HCT116 (cell line): ENCODE measurements at regions not wholly inside any gene's neighbourhood (a gene's known extent, or its start where the extent isn't known, plus 50 kb on each side); places are given as distances from the start of the nearest gene placed in this dataset.

Experiments used
- ATAC-seq: fragments of 200-7000 bp; cut with Tn5 transposase; 2 replicates; pipeline ENCODE4 v1.9.1; 2020; ENCODE audit warnings: mild to moderate bottlenecking, moderate library complexity
- BruUV-seq: library from RNA; stranded (reverse); fragments of 400-500 nt; replicated peaks from 2 replicates; lab custom pipeline; 2021; lab: Mats Ljungman, UMichigan
- CTCF ChIA-PET: fragments of 300-600 bp; sonication (Branson Sonifier 250); formaldehyde crosslinking; loops from one replicate; lab custom pipeline; 2021; ENCODE audit warnings: antibody characterized with exemption; lab: Charles Lee
- POLR2A ChIA-PET: fragments of 300-600, 350-600 bp; sonication (Branson Sonifier 250); formaldehyde crosslinking; loops from one replicate; lab custom pipeline; 2021; ENCODE audit warnings: antibody characterized with exemption; lab: Charles Lee
- RAD21 ChIA-PET, 2 experiments: fragments of 300-600 bp; sonication (Branson Sonifier 250); formaldehyde crosslinking; loops; one replicate each; lab custom pipeline; 2023; ENCODE audit warnings: low total read pairs in 2 of 2; ENCODE audit not compliant: uncharacterized antibody in 2 of 2, unreplicated experiment in 2 of 2, low non-redundant PET in 1 of 2; lab: Charles Lee
- DNase-seq: peaks from one replicate; pipeline ENCODE4 v3.0.0-alpha.2; 2010; ENCODE audit warnings: low read depth, low spot score
- H2AFZ ChIP-seq: fragments of 200-600 bp; shearing (Covaris generic), sonication (generic); 2 replicates; pipeline ENCODE4 v1.6.1; 2017; ENCODE audit warnings: low read depth, mixed run types, mixed read lengths, antibody characterized with exemption, low read length; ENCODE audit not compliant: poor library complexity, severe bottlenecking
- H3K27ac ChIP-seq: 2 replicates; pipeline ENCODE4 v1.5.1; 2012; ENCODE audit warnings: low read depth, low read length
- H3K27me3 ChIP-seq: fragments of 200-600 bp; sonication (generic); 2 replicates; pipeline ENCODE4 v1.6.1; 2016; ENCODE audit warnings: mixed run types, low read length, mixed read lengths; ENCODE audit not compliant: insufficient read depth
- H3K36me3 ChIP-seq, 2 experiments: fragments of 200-500 bp in 1 of 2; fragments of 200-600 bp in 1 of 2; sonication (Bioruptor generic) in 1 of 2; sonication (generic) in 1 of 2; 2 replicates each; pipeline versions ENCODE4 v1.5.1 to v1.6.1; 2014 to 2016; ENCODE audit warnings: low read length in 2 of 2, inconsistent platforms in 1 of 2, mixed read lengths in 1 of 2, mixed run types in 1 of 2; ENCODE audit not compliant: insufficient read depth in 2 of 2, control insufficient read depth in 1 of 2
- H3K4me1 ChIP-seq, 2 experiments: fragments of 200-600 bp in 1 of 2; sonication (generic) in 1 of 2; 2 replicates each; pipeline versions ENCODE4 v1.5.1 to v1.6.1; 2012 to 2017; ENCODE audit warnings: low read length in 2 of 2, inconsistent platforms in 1 of 2, mild to moderate bottlenecking in 1 of 2, mixed read lengths in 1 of 2, mixed run types in 1 of 2, moderate library complexity in 1 of 2; ENCODE audit not compliant: insufficient read depth in 2 of 2, control insufficient read depth in 1 of 2
- H3K4me2 ChIP-seq: fragments of 200-600 bp; sonication (generic); 2 replicates; pipeline ENCODE4 v1.6.1; 2017; ENCODE audit warnings: mixed run types, low read length, mixed read lengths
- H3K4me3 ChIP-seq, 2 experiments: fragments of 200-600 bp in 1 of 2; sonication (generic) in 1 of 2; replicated peaks in 1 of 2; 2 replicates each; pipeline ENCODE4 v1.5.1; 2011 to 2016; ENCODE audit warnings: low read length in 2 of 2, control low read depth in 1 of 2, low read depth in 1 of 2, mild to moderate bottlenecking in 1 of 2, mixed read lengths in 1 of 2, mixed run types in 1 of 2
- H3K79me2 ChIP-seq: fragments of 200-600 bp; sonication (generic); 2 replicates; pipeline ENCODE4 v1.6.1; 2017; ENCODE audit warnings: mild to moderate bottlenecking, mixed run types, low read length, moderate library complexity, mixed read lengths; ENCODE audit not compliant: insufficient read depth
- H3K9ac ChIP-seq: fragments of 200-600 bp; sonication (generic); 2 replicates; pipeline ENCODE4 v1.6.1; 2016; ENCODE audit warnings: low read length, mixed read lengths
- H3K9me2 ChIP-seq: fragments of 200-600 bp; sonication (generic), shearing (Covaris generic); 2 replicates; pipeline ENCODE4 v1.6.1; 2017; ENCODE audit warnings: mixed run types, mild to moderate bottlenecking, moderate library complexity; ENCODE audit not compliant: insufficient read depth
- H3K9me3 ChIP-seq, 2 experiments: fragments of 200-500 bp in 1 of 2; fragments of 200-600 bp in 1 of 2; sonication (Bioruptor generic) in 1 of 2; sonication (generic) in 1 of 2; 2 replicates each; pipeline ENCODE4 v1.6.1; 2014 to 2017; ENCODE audit warnings: low read length in 2 of 2, mixed read lengths in 2 of 2, inconsistent platforms in 1 of 2, low read depth in 1 of 2, mild to moderate bottlenecking in 1 of 2, mixed run types in 1 of 2, moderate library complexity in 1 of 2; ENCODE audit not compliant: control insufficient read depth in 1 of 2, insufficient read depth in 1 of 2
- H4K20me1 ChIP-seq: fragments of 200-600 bp; sonication (generic), shearing (Covaris generic); 2 replicates; pipeline ENCODE4 v1.6.1; 2017; ENCODE audit warnings: mixed run types, mild to moderate bottlenecking, moderate library complexity; ENCODE audit not compliant: insufficient read depth
- CBX3 ChIP-seq: IDR thresholded peaks from 2 replicates; pipeline ENCODE4 v1.6.1; 2012; ENCODE audit warnings: low read depth
- CEBPB ChIP-seq: IDR thresholded peaks from 2 replicates; pipeline ENCODE4 v1.6.1; 2012; ENCODE audit warnings: low read depth
- EGR1 ChIP-seq: IDR thresholded peaks from 2 replicates; pipeline ENCODE4 v1.6.1; 2012; ENCODE audit warnings: low read depth
- ELF1 ChIP-seq: IDR thresholded peaks from 2 replicates; pipeline ENCODE4 v1.6.1; 2012; ENCODE audit warnings: low read depth, borderline replicate concordance
- EZH2 ChIP-seq: fragments of 200-600 bp; sonication (generic); IDR thresholded peaks from 2 replicates; pipeline ENCODE4 v1.6.1; 2017; ENCODE audit warnings: antibody characterized with exemption, mixed run types
- FOSL1 ChIP-seq: IDR thresholded peaks from 2 replicates; pipeline ENCODE4 v1.6.1; 2012; ENCODE audit warnings: low read depth
- JUND ChIP-seq: IDR thresholded peaks from 2 replicates; pipeline ENCODE4 v1.6.1; 2012
- POLR2A ChIP-seq: IDR thresholded peaks from 2 replicates; pipeline ENCODE4 v1.7.0; 2011; ENCODE audit warnings: borderline replicate concordance; ENCODE audit not compliant: insufficient read depth, insufficient read length; ENCODE audit errors: extremely low read depth
- POLR2AphosphoS5 ChIP-seq: IDR thresholded peaks from 2 replicates; pipeline ENCODE4 v1.6.1; 2011; ENCODE audit warnings: mild to moderate bottlenecking, low read depth, low read length, moderate library complexity
- RAD21 ChIP-seq: IDR thresholded peaks from 2 replicates; pipeline ENCODE4 v1.6.1; 2012; ENCODE audit warnings: low read depth, mild to moderate bottlenecking
- SP1 ChIP-seq: IDR thresholded peaks from 2 replicates; pipeline ENCODE4 v1.6.1; 2012; ENCODE audit warnings: low read depth
- SRF ChIP-seq: IDR thresholded peaks from 2 replicates; pipeline ENCODE4 v1.6.1; 2012; ENCODE audit warnings: low read depth
- TCF7L2 ChIP-seq: IDR thresholded peaks from 2 replicates; pipeline ENCODE4 v1.7.0; 2011; ENCODE audit warnings: borderline replicate concordance, inconsistent platforms; ENCODE audit not compliant: insufficient read depth, insufficient read length; ENCODE audit errors: extremely low read depth
- YY1 ChIP-seq: IDR thresholded peaks from 2 replicates; pipeline ENCODE4 v1.6.1; 2011; ENCODE audit warnings: low read length, low read depth, moderate library complexity, mild to moderate bottlenecking; ENCODE audit not compliant: insufficient replicate concordance; ENCODE audit errors: extremely low read depth
- ZFX ChIP-seq: fragments of 450-650 bp; IDR thresholded peaks from 2 replicates; pipeline ENCODE4 v1.6.1; 2017
- intact Hi-C: fragments of 100-400 bp; cut with micrococcal nuclease; formaldehyde crosslinking; loops from 2 replicates; pipeline ENCODE4 v1.10.0; 2022
- TF ChIP-seq, protein P1 (sequence below), 3 experiments: fragments of 200-600 bp in 1 of 3; sonication (generic) in 1 of 3; IDR thresholded peaks in 2 of 3; conservative IDR thresholded peaks in 1 of 3; 2 replicates each; pipeline ENCODE4 v1.5.1; 2012 to 2017; ENCODE audit warnings: low read depth in 2 of 3, low read length in 2 of 3, antibody characterized with exemption in 1 of 3, borderline replicate concordance in 1 of 3, control low read depth in 1 of 3, mild to moderate bottlenecking in 1 of 3, mixed read lengths in 1 of 3, mixed run types in 1 of 3, moderate library complexity in 1 of 3; ENCODE audit not compliant: insufficient read depth in 1 of 3

DNA sequence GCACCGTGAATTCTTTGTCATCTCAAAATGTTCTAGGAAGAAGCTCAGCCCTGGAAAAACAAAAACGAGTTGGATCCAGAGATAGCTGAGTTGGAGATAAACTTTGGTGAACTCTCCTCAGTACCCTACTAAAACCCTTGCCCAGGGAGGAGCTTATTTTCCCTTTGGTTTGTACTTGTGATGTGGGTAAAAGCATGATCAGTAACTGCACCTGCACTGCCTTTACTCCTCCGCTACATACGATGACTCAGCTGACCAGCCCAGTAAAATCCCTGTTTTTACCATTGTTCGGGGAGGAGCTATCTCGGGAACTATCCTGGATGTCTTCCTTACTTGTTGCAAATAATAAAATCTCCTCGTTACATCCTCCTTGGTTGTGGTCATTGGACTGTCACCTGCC, 359.3 kb downstream of the SH2D4B start:
- no peaks in the 10 kb centered on the region for H3K9me2 ChIP-seq
- no peak overlapping the region for H3K4me2 ChIP-seq
- no peaks in the 10 kb centered on the region for H3K4me1 ChIP-seq
- ChIA-PET CTCF (no interaction called here), RAD21 (no interaction called here), POLR2A (no interaction called here)
- 0 out of 2 replicates have a peak, but pooled peaks cover 4% of the 10 kb centered on the region for H3K27me3 ChIP-seq
- H3K36me3 ChIP-seq, result no peaks in the 10 kb centered on the region
- ATAC-seq (no peak), DNase-seq (no peak)
- TF ChIP-seq POLR2A, result no peak
- no peak for TF ChIP-seq FOSL1
- no peak for TF ChIP-seq EZH2
- TF ChIP-seq, protein P1, sequence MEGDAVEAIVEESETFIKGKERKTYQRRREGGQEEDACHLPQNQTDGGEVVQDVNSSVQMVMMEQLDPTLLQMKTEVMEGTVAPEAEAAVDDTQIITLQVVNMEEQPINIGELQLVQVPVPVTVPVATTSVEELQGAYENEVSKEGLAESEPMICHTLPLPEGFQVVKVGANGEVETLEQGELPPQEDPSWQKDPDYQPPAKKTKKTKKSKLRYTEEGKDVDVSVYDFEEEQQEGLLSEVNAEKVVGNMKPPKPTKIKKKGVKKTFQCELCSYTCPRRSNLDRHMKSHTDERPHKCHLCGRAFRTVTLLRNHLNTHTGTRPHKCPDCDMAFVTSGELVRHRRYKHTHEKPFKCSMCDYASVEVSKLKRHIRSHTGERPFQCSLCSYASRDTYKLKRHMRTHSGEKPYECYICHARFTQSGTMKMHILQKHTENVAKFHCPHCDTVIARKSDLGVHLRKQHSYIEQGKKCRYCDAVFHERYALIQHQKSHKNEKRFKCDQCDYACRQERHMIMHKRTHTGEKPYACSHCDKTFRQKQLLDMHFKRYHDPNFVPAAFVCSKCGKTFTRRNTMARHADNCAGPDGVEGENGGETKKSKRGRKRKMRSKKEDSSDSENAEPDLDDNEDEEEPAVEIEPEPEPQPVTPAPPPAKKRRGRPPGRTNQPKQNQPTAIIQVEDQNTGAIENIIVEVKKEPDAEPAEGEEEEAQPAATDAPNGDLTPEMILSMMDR (IDR thresholded peaks at IDR 0.05 in 2 of 3, conservative IDR thresholded peaks at IDR 0.05 in 1 of 3; ENCODE audit: borderline replicate concordance in 1 of 3, insufficient read depth in 1 of 3, low read depth in 2 of 3, low read length in 2 of 3), result no peak
- no peak for TF ChIP-seq SRF
- TF ChIP-seq EGR1, result no peak
- TF ChIP-seq ELF1, result no peak
- no peak for TF ChIP-seq TCF7L2
- no peak for TF ChIP-seq CBX3
- TF ChIP-seq RAD21, result no peak
- TF ChIP-seq CEBPB, result no peak
- TF ChIP-seq JUND, result no peak
- no peak for TF ChIP-seq ZFX
- TF ChIP-seq SP1, result no peak
- TF ChIP-seq YY1, result no peak
- TF ChIP-seq POLR2AphosphoS5, result no peak
- H3K9ac ChIP-seq, result no peak overlapping the region
- H3K4me3 ChIP-seq, result no peak overlapping the region
- H3K27ac ChIP-seq, result no peak overlapping the region
- no peaks in the 10 kb centered on the region for H3K79me2 ChIP-seq
- BruUV-seq, result no TSS peak
- H4K20me1 ChIP-seq, result no peaks in the 10 kb centered on the region
- intact Hi-C loops, result no loop called here
- H3K9me3 ChIP-seq, result no peaks in the 10 kb centered on the region
- no peak overlapping the region for H2AFZ ChIP-seq
